SK-N-SH (cell line): ENCODE measurements at regions not wholly inside any gene's neighbourhood (a gene's known extent, or its start where the extent isn't known, plus 50 kb on each side); places are given as distances from the start of the nearest gene placed in this dataset.

Source experiments
- CTCF ChIA-PET: fragments of 300-600, 350-600 bp; formaldehyde crosslinking; extraction: SDS; loops from one replicate; lab custom pipeline; 2021; lab: Yijun Ruan, JAX
- POLR2A ChIA-PET: fragments of 350-600 bp; sonication (Branson Sonifier 250); formaldehyde crosslinking; extraction: SDS; loops from one replicate; lab custom pipeline; 2020; ENCODE audit warnings: antibody characterized with exemption, inconsistent platforms; lab: Yijun Ruan, JAX
- DNase-seq: peaks from one replicate; pipeline ENCODE4 v3.0.0; 2012
- H2AFZ ChIP-seq: fragments of 200-600 bp; sonication (generic); 2 replicates; pipeline ENCODE4 v1.8.1; 2016; ENCODE audit warnings: antibody characterized with exemption, mild to moderate bottlenecking, low read depth
- H3F3A ChIP-seq: fragments of 200-600 bp; sonication (generic); replicated peaks from 2 replicates; pipeline ENCODE3; 2016; ENCODE audit warnings: antibody characterized with exemption, mild to moderate bottlenecking; ENCODE audit not compliant: insufficient read depth
- H3K27ac ChIP-seq, 2 experiments: fragments of 200-500 bp in 1 of 2; fragments of 200-600 bp in 1 of 2; sonication (Bioruptor generic) in 1 of 2; sonication (generic), shearing (Covaris generic) in 1 of 2; 2 replicates each; pipeline versions ENCODE4 v1.5.1 to v1.6.1; 2014 to 2016; ENCODE audit warnings: low read depth in 2 of 2, inconsistent platforms in 1 of 2, low read length in 1 of 2, mild to moderate bottlenecking in 1 of 2, mixed read lengths in 1 of 2
- H3K27me3 ChIP-seq: fragments of 200-600 bp; sonication (generic), shearing (Covaris generic); 2 replicates; pipeline ENCODE4 v1.6.1; 2016; ENCODE audit warnings: mixed run types; ENCODE audit not compliant: insufficient read depth
- H3K36me3 ChIP-seq, 2 experiments: fragments of 200-500 bp in 1 of 2; fragments of 200-600 bp in 1 of 2; sonication (Bioruptor generic) in 1 of 2; sonication (generic) in 1 of 2; replicated peaks in 1 of 2; 2 replicates each; pipeline versions ENCODE3 to v1.5.1; 2014 to 2016; ENCODE audit warnings: low read length in 1 of 2, mild to moderate bottlenecking in 1 of 2; ENCODE audit not compliant: insufficient read depth in 2 of 2, control insufficient read depth in 1 of 2
- H3K4me1 ChIP-seq, 2 experiments: fragments of 200-500 bp in 1 of 2; fragments of 200-600 bp in 1 of 2; sonication (Bioruptor generic) in 1 of 2; sonication (generic), shearing (Covaris generic) in 1 of 2; 2 replicates each; pipeline versions ENCODE4 v1.5.1 to v1.6.1; 2014 to 2016; ENCODE audit warnings: low read depth in 1 of 2, low read length in 1 of 2, mixed run types in 1 of 2; ENCODE audit not compliant: insufficient read depth in 2 of 2, control insufficient read depth in 1 of 2
- H3K4me2 ChIP-seq: fragments of 200-600 bp; sonication (generic), shearing (Covaris generic); 2 replicates; pipeline ENCODE4 v1.6.1; 2017; ENCODE audit warnings: mixed run types
- H3K4me3 ChIP-seq, 2 experiments: fragments of 200-500 bp in 1 of 2; fragments of 200-600 bp in 1 of 2; sonication (Bioruptor generic) in 1 of 2; sonication (generic), shearing (Covaris generic) in 1 of 2; 2 replicates each; pipeline versions ENCODE4 v1.5.1 to v1.8.1; 2014 to 2016; ENCODE audit warnings: low read depth in 2 of 2, inconsistent platforms in 1 of 2, low read length in 1 of 2, mild to moderate bottlenecking in 1 of 2, mixed read lengths in 1 of 2, moderate library complexity in 1 of 2
- H3K79me2 ChIP-seq: fragments of 200-600 bp; sonication (generic); 2 replicates; pipeline ENCODE4 v1.8.1; 2017; ENCODE audit warnings: mild to moderate bottlenecking; ENCODE audit not compliant: insufficient read depth
- H3K9ac ChIP-seq: fragments of 200-600 bp; sonication (generic); 2 replicates; pipeline ENCODE4 v1.6.1; 2017; ENCODE audit warnings: mixed run types
- H3K9me2 ChIP-seq: fragments of 200-600 bp; sonication (generic); 2 replicates; pipeline ENCODE4 v1.6.1; 2017; ENCODE audit warnings: mixed run types
- H3K9me3 ChIP-seq: fragments of 200-600 bp; sonication (generic); 2 replicates; pipeline ENCODE4 v1.6.1; 2017; ENCODE audit warnings: mixed run types, mild to moderate bottlenecking, moderate library complexity
- H4K20me1 ChIP-seq: fragments of 200-600 bp; sonication (generic); 2 replicates; pipeline ENCODE4 v1.6.1; 2017; ENCODE audit warnings: mild to moderate bottlenecking, mixed run types; ENCODE audit not compliant: insufficient read depth
- CTCF ChIP-seq: fragments of 200-600 bp; sonication (generic); IDR thresholded peaks from 2 replicates; pipeline ENCODE4 v1.6.1; 2017; ENCODE audit warnings: antibody characterized with exemption, mild to moderate bottlenecking, moderate library complexity
- EP300 ChIP-seq, 2 experiments: IDR thresholded peaks; 2 replicates each; pipeline versions ENCODE4 v1.4.0 to v1.6.1; 2012; ENCODE audit warnings: borderline replicate concordance in 1 of 2, low read depth in 1 of 2, low read length in 1 of 2
- EZH2phosphoT487 ChIP-seq: fragments of 200-600 bp; sonication (generic); IDR thresholded peaks from 2 replicates; pipeline ENCODE4 v1.6.1; 2017; ENCODE audit warnings: low read depth, mixed run types, mild to moderate bottlenecking, antibody characterized with exemption, moderate library complexity, borderline replicate concordance
- FOSL2 ChIP-seq: IDR thresholded peaks from 2 replicates; pipeline ENCODE4 v1.4.0; 2012; ENCODE audit warnings: low read depth, mild to moderate bottlenecking, moderate library complexity, borderline replicate concordance
- GABPA ChIP-seq: IDR thresholded peaks from 2 replicates; pipeline ENCODE4 v1.4.0; 2012; ENCODE audit warnings: low read depth, mild to moderate bottlenecking
- JUND ChIP-seq: IDR thresholded peaks from 2 replicates; pipeline ENCODE4 v1.4.0; 2012
- MAX ChIP-seq: IDR thresholded peaks from 2 replicates; pipeline ENCODE4 v1.4.0; 2012; ENCODE audit warnings: low read depth
- MEF2A ChIP-seq: IDR thresholded peaks from 2 replicates; pipeline ENCODE4 v1.4.0; 2012; ENCODE audit warnings: low read depth, borderline replicate concordance
- MXI1 ChIP-seq: IDR thresholded peaks from 2 replicates; pipeline ENCODE4 v1.6.1; 2012; ENCODE audit warnings: mild to moderate bottlenecking, low read depth, low read length, improper control_type of control experiment
- NFIC ChIP-seq: IDR thresholded peaks from 2 replicates; pipeline ENCODE4 v1.4.0; 2012; ENCODE audit warnings: borderline replicate concordance
- POLR2AphosphoS5 ChIP-seq: IDR thresholded peaks from 2 replicates; pipeline ENCODE4 v1.6.1; 2012; ENCODE audit warnings: low read depth, low read length
- RAD21 ChIP-seq: IDR thresholded peaks from 2 replicates; pipeline ENCODE4 v1.6.1; 2012; ENCODE audit warnings: mild to moderate bottlenecking, low read length
- REST ChIP-seq: IDR thresholded peaks from 2 replicates; pipeline ENCODE4 v1.6.1; 2012; ENCODE audit warnings: mild to moderate bottlenecking, low read depth, low read length, moderate library complexity
- RXRA ChIP-seq: IDR thresholded peaks from 2 replicates; pipeline ENCODE4 v1.4.0; 2012; ENCODE audit warnings: low read depth, mild to moderate bottlenecking, borderline replicate concordance
- TCF12 ChIP-seq: IDR thresholded peaks from 2 replicates; pipeline ENCODE4 v1.4.0; 2012
- USF1 ChIP-seq: IDR thresholded peaks from 2 replicates; pipeline ENCODE4 v1.4.0; 2012; ENCODE audit warnings: low read depth, borderline replicate concordance
- USF2 ChIP-seq: fragments of 150-350 bp; IDR thresholded peaks from 2 replicates; pipeline ENCODE4 v1.6.1; 2017; ENCODE audit warnings: antibody characterized with exemption, low read length, low read depth, borderline replicate concordance
- YY1 ChIP-seq: IDR thresholded peaks from 2 replicates; pipeline ENCODE4 v1.4.0; 2012; ENCODE audit warnings: low read depth, mild to moderate bottlenecking
- ZBTB33 ChIP-seq: IDR thresholded peaks from 2 replicates; pipeline ENCODE4 v1.4.0; 2012; ENCODE audit warnings: low read depth, borderline replicate concordance
- WGBS: methylation state at CpG from one replicate; pipeline ENCODE4 v1.1.6; 2017; ENCODE audit warnings: low lambda C conversion rate; 5-methylcytosine and 5-hydroxymethylcytosine counted together

- Histone ChIP-seq H3K4me1 (peaks cover 0 to 4% of the 10 kb centered on the region in 2 experiments; a peak in 1 of 4 replicates), H3K9ac (no peak overlapping the region), H3K79me2 (no peaks in the 10 kb centered on the region), H3K4me3 (no peak overlapping the region), H3K36me3 (no peaks in the 10 kb centered on the region), H3K9me2 (no peaks in the 10 kb centered on the region), H4K20me1 (no peaks in the 10 kb centered on the region), H3K27me3 (no peaks in the 10 kb centered on the region), H3K27ac (no peak overlapping the region), H3K4me2 (no peak overlapping the region), H2AFZ (no peak overlapping the region), H3K9me3 (no peaks in the 10 kb centered on the region), H3F3A (no peaks in the 10 kb centered on the region)
- DNase-seq: no peak
- 85% methylated on average over 2 of the region's 2 CpGs for WGBS
- ChIA-PET CTCF (interaction anchor here (1.5 to 3.3 kb wide), 5 partner anchors 8 to 47 kb away, joined by 4 to 20 read pairs (median 7); no protein-coding TSS in a partner anchor), POLR2A (no interaction called here)
- TF ChIP-seq NFIC: no peak
- no peak; the same call in 1 of the 2 replicates for TF ChIP-seq CTCF
- TF ChIP-seq EP300 (IDR thresholded peaks at IDR 0.05; ENCODE audit: borderline replicate concordance in 1 of 2, low read depth in 1 of 2, low read length in 1 of 2): no peak
- no peak for TF ChIP-seq ZBTB33
- no peak for TF ChIP-seq RXRA
- TF ChIP-seq EZH2phosphoT487: no peak
- TF ChIP-seq MXI1: no peak
- TF ChIP-seq FOSL2: no peak
- TF ChIP-seq YY1: no peak
- TF ChIP-seq MEF2A: no peak
- no peak for TF ChIP-seq USF1
- TF ChIP-seq USF2: no peak
- TF ChIP-seq REST: no peak
- TF ChIP-seq RAD21: no peak
- no peak for TF ChIP-seq JUND
- no peak for TF ChIP-seq MAX
- no peak for TF ChIP-seq GABPA
- TF ChIP-seq TCF12: no peak
- no peak for TF ChIP-seq POLR2AphosphoS5
Measured at GRCh38 chrX:115940348-115940747, 230.2 kb upstream of the AGTR2 start.
